Loucy (cell line): ENCODE measurements at regions not wholly inside any gene's neighbourhood (a gene's known extent, or its start where the extent isn't known, plus 50 kb on each side); places are given as distances from the start of the nearest gene placed in this dataset.

Experiments used
- EZH2phosphoT487 ChIP-seq: fragments of 200-600 bp; IDR thresholded peaks from 2 replicates; pipeline ENCODE4 v1.6.1; 2018; ENCODE audit warnings: antibody characterized with exemption, mild to moderate bottlenecking, moderate library complexity, borderline replicate concordance
- TF ChIP-seq, protein P1 (sequence below): fragments of 200-600 bp; sonication (generic); conservative IDR thresholded peaks from 2 replicates; pipeline ENCODE4 v1.5.1; 2014; ENCODE audit warnings: mild to moderate bottlenecking, antibody characterized with exemption, low read length

DNA sequence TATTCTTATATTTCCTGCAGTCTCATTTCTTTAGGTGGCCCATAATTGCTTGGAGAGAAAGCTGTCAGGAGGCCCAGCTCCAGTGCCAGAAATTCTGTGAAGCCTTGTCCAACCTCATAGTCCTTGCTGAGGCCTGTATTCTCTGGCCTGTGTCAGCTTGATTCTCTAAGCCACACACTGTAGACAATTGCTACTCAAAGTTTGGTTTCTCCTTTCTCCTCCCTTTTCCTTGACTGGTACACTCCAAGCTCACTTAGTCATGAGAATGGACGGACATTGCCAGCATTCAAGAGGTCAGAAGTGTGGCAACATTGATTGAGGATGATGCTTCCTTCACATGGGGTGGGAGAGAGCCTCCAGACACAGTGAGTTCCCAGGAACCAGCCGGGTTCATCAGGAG, 71.3 kb upstream of the CXCL14 start:
- TF ChIP-seq, protein P1, sequence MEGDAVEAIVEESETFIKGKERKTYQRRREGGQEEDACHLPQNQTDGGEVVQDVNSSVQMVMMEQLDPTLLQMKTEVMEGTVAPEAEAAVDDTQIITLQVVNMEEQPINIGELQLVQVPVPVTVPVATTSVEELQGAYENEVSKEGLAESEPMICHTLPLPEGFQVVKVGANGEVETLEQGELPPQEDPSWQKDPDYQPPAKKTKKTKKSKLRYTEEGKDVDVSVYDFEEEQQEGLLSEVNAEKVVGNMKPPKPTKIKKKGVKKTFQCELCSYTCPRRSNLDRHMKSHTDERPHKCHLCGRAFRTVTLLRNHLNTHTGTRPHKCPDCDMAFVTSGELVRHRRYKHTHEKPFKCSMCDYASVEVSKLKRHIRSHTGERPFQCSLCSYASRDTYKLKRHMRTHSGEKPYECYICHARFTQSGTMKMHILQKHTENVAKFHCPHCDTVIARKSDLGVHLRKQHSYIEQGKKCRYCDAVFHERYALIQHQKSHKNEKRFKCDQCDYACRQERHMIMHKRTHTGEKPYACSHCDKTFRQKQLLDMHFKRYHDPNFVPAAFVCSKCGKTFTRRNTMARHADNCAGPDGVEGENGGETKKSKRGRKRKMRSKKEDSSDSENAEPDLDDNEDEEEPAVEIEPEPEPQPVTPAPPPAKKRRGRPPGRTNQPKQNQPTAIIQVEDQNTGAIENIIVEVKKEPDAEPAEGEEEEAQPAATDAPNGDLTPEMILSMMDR: no peak
- TF ChIP-seq EZH2phosphoT487: no peak
